ENCODE measurements at regions not wholly inside any gene's neighbourhood (a gene's known extent, or its start where the extent isn't known, plus 50 kb on each side); places are given as distances from the start of the nearest gene placed in this dataset.

DNA sequence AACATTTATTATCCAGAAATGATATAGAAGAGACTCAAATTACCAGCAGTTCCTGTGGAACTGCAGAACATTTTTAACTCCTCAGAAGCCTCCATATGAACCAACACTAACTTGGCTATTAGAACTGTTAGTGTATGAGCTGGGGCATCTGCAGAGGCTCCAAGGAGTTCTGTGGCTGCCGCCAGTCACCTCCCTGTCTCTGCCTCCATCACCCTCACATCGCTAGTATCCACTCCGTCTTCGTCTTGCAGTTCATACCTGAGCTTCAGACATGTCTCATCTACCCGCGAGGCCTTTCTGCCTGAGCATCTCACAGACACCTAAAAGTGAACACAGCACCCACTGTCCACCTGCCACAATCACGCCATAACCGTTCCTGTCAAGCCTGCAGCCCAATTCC lies 89.5 kb upstream of the CST7 start:
- TF ChIP-seq CTCF (conservative IDR thresholded peaks at IDR 0.05) (no peak), ZFX (IDR thresholded peaks at IDR 0.05) (no peak)

Data from C4-2B (cell line).